Kidney (tissue), 13 donors: ENCODE measurements at regions not wholly inside any gene's neighbourhood (a gene's known extent, or its start where the extent isn't known, plus 50 kb on each side); places are given as distances from the start of the nearest gene placed in this dataset.

Experiments used
- DNase-seq, 5 donors: peaks; one replicate each; pipeline ENCODE4 v3.0.0-alpha.2; 2013 to 2020
- FAIRE-seq: peaks from 2 replicates; lab custom pipeline; 2012; peaks lifted over from hg19 to GRCh38; lab: Jason Lieb, UNC
- H3K27ac ChIP-seq, 2 donors: one replicate each; pipeline ENCODE4 v1.7.0; 2013; ENCODE audit warnings: low read depth in 2 of 2, low read length in 2 of 2, inconsistent platforms in 1 of 2
- H3K27me3 ChIP-seq: one replicate; pipeline ENCODE4 v1.7.1; 2013; ENCODE audit warnings: low read length, inconsistent platforms; ENCODE audit not compliant: control insufficient read depth, insufficient read depth
- H3K36me3 ChIP-seq, 3 donors: one replicate each; pipeline versions ENCODE4 v1.7.0 to v1.7.1; 2013; ENCODE audit warnings: low read length in 3 of 3, control low read depth in 1 of 3, inconsistent platforms in 1 of 3; ENCODE audit not compliant: insufficient read depth in 3 of 3, control insufficient read depth in 2 of 3
- H3K4me1 ChIP-seq, 3 donors: one replicate each; pipeline versions ENCODE4 v1.7.0 to v1.7.1; 2013; ENCODE audit warnings: low read length in 3 of 3, inconsistent platforms in 1 of 3, low read depth in 1 of 3; ENCODE audit not compliant: control insufficient read depth in 2 of 3, insufficient read depth in 2 of 3
- H3K4me3 ChIP-seq, 3 donors: one replicate each; pipeline versions ENCODE4 v1.7.0 to v1.8.1; 2013; ENCODE audit warnings: low read length in 3 of 3, control low read depth in 1 of 3, inconsistent platforms in 1 of 3
- H3K9ac ChIP-seq, 3 donors: one replicate each; pipeline versions ENCODE4 v1.7.0 to v1.7.1; 2013; ENCODE audit warnings: low read length in 3 of 3, control low read depth in 1 of 3, inconsistent platforms in 1 of 3
- H3K9me3 ChIP-seq, 3 donors: one replicate each; pipeline versions ENCODE4 v1.7.0 to v1.7.1; 2013; ENCODE audit warnings: low read length in 3 of 3, control low read depth in 1 of 3, inconsistent platforms in 1 of 3; ENCODE audit not compliant: control insufficient read depth in 2 of 3, insufficient read depth in 1 of 3
- CTCF ChIP-seq: IDR thresholded peaks from 3 replicates; pipeline ENCODE4 v1.5.1; 2012; ENCODE audit warnings: mild to moderate bottlenecking, moderate library complexity, borderline replicate concordance; ENCODE audit not compliant: insufficient read depth; ENCODE audit errors: extremely low read depth
- intact Hi-C: fragments of 100-400 bp; cut with DNase I; formaldehyde crosslinking; loops from one replicate; pipeline ENCODE4 v1.11.1; 2022
- donor health status: control.
- donor health status: control.
- donor health status: control.
- donor health status: control.
- donor health status: control.
- donor health status: DM: yes; HTN: yes; CAD: no.
- donor health status: Normal renal cell carcinoma (clear cell type).

GRCh38 chr3:28935146-28935545 lies 345.7 kb upstream of the RBMS3 start:
- Histone ChIP-seq H3K27me3 (no peaks in the 10 kb centered on the region), H3K27ac (no peak overlapping the region), H3K9me3 (no peaks in the 10 kb centered on the region), H3K4me3 (no peak overlapping the region), H3K4me1 (no peaks in the 10 kb centered on the region), H3K36me3 (no peaks in the 10 kb centered on the region), H3K9ac (no peak overlapping the region)
- FAIRE-seq: no peak
- TF ChIP-seq CTCF: no peak
- DNase-seq: no peak
- intact Hi-C loops: no loop called here

- no peak overlapping the region for H3K9ac ChIP-seq
- intact Hi-C loops: no loop called here
- no peak for DNase-seq
- H3K36me3 ChIP-seq: no peaks in the 10 kb centered on the region
- H3K4me3 ChIP-seq: no peak overlapping the region
- TF ChIP-seq CTCF: no peak
- peaks cover 0 to 5% (median 0%) of the 10 kb centered on the region in 3 donors for H3K4me1 ChIP-seq
- FAIRE-seq: no peak
- H3K27ac ChIP-seq: no peak overlapping the region
- no peaks in the 10 kb centered on the region for H3K27me3 ChIP-seq
- H3K9me3 ChIP-seq: no peaks in the 10 kb centered on the region
These were observed 344.7 kb upstream of the RBMS3 start for GRCh38 chr3:28936154-28936553.

GRCh38 chr3:28940530-28940929 lies 340.3 kb upstream of the RBMS3 start:
- Histone ChIP-seq H3K4me1 (peaks cover 0 to 6% (median 3%) of the 10 kb centered on the region in 3 donors), H3K9me3 (no peaks in the 10 kb centered on the region), H3K27ac (no peak overlapping the region), H3K36me3 (no peaks in the 10 kb centered on the region), H3K27me3 (no peaks in the 10 kb centered on the region), H3K4me3 (no peak overlapping the region), H3K9ac (no peak overlapping the region)
- TF ChIP-seq CTCF: no peak
- intact Hi-C loops: no loop called here
- FAIRE-seq (no peak), DNase-seq (no peak)

GRCh38 chr3:28940994-28941393 lies 339.9 kb upstream of the RBMS3 start:
- TF ChIP-seq CTCF: no peak
- Histone ChIP-seq H3K27me3 (no peaks in the 10 kb centered on the region), H3K36me3 (no peaks in the 10 kb centered on the region), H3K9me3 (no peaks in the 10 kb centered on the region), H3K27ac (no peak overlapping the region), H3K9ac (no peak overlapping the region), H3K4me3 (no peak overlapping the region), H3K4me1 (peaks cover 0 to 6% (median 3%) of the 10 kb centered on the region in 3 donors)
- no peak for FAIRE-seq
- intact Hi-C loops: no loop called here
- no peak for DNase-seq
